ENCODE measurements at regions not wholly inside any gene's neighbourhood (a gene's known extent, or its start where the extent isn't known, plus 50 kb on each side); places are given as distances from the start of the nearest gene placed in this dataset.

DNA sequence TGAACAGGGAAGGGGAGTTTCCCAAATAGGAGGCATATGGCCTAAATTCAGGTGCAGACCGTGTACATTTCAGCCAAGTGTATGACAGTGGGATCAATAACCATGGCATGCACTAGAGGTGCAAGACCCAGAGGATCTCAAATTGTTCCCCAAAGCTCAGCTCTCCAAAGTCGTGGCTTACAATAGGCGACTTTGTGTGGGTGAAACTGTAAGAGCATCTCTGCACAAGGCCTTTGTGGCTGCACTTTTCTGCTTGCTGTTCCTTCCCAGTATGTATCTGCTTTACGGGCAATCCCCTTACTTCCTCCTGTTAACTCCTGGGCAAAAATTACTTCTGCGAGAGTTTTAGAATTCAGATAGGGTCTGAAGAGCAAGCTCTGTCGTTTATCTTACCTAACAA, 518.3 kb upstream of the ZFP42 start:
- TF ChIP-seq, protein P1, sequence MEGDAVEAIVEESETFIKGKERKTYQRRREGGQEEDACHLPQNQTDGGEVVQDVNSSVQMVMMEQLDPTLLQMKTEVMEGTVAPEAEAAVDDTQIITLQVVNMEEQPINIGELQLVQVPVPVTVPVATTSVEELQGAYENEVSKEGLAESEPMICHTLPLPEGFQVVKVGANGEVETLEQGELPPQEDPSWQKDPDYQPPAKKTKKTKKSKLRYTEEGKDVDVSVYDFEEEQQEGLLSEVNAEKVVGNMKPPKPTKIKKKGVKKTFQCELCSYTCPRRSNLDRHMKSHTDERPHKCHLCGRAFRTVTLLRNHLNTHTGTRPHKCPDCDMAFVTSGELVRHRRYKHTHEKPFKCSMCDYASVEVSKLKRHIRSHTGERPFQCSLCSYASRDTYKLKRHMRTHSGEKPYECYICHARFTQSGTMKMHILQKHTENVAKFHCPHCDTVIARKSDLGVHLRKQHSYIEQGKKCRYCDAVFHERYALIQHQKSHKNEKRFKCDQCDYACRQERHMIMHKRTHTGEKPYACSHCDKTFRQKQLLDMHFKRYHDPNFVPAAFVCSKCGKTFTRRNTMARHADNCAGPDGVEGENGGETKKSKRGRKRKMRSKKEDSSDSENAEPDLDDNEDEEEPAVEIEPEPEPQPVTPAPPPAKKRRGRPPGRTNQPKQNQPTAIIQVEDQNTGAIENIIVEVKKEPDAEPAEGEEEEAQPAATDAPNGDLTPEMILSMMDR (IDR thresholded peaks at IDR 0.05), result no peak
- TF ChIP-seq EP300 (IDR thresholded peaks at IDR 0.05; ENCODE audit: low read depth) (no peak), POLR2AphosphoS5 (IDR thresholded peaks at IDR 0.05) (no peak)

All from transverse colon (tissue), 4 donors.